ENCODE measurements at regions not wholly inside any gene's neighbourhood (a gene's known extent, or its start where the extent isn't known, plus 50 kb on each side); places are given as distances from the start of the nearest gene placed in this dataset.

GRCh38 chr3:150105886-150106612 is 135.4 kb upstream of the PFN2 start:
- Histone ChIP-seq H3K4me1 (no peaks in the 10 kb centered on the region), H3K27ac (no peak overlapping the region), H3K36me3 (no peaks in the 10 kb centered on the region), H3K4me3 (no peak overlapping the region), H3K9me3 (peaks cover 1% of the 10 kb centered on the region), H3K27me3 (no peaks in the 10 kb centered on the region)
- 75% methylated on average over 7 of the region's 7 CpGs for WGBS
- no peak for TF ChIP-seq POLR2AphosphoS5 (IDR thresholded peaks at IDR 0.05)
- TF ChIP-seq, protein P1, sequence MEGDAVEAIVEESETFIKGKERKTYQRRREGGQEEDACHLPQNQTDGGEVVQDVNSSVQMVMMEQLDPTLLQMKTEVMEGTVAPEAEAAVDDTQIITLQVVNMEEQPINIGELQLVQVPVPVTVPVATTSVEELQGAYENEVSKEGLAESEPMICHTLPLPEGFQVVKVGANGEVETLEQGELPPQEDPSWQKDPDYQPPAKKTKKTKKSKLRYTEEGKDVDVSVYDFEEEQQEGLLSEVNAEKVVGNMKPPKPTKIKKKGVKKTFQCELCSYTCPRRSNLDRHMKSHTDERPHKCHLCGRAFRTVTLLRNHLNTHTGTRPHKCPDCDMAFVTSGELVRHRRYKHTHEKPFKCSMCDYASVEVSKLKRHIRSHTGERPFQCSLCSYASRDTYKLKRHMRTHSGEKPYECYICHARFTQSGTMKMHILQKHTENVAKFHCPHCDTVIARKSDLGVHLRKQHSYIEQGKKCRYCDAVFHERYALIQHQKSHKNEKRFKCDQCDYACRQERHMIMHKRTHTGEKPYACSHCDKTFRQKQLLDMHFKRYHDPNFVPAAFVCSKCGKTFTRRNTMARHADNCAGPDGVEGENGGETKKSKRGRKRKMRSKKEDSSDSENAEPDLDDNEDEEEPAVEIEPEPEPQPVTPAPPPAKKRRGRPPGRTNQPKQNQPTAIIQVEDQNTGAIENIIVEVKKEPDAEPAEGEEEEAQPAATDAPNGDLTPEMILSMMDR (IDR thresholded peaks at IDR 0.05), result no peak
- no peak for TF ChIP-seq EP300 (IDR thresholded peaks at IDR 0.05)
- no peak for TF ChIP-seq POLR2A (IDR thresholded peaks at IDR 0.05)
- no peak for DNase-seq (ENCODE audit: low spot score in 2 of 2)

DNA sequence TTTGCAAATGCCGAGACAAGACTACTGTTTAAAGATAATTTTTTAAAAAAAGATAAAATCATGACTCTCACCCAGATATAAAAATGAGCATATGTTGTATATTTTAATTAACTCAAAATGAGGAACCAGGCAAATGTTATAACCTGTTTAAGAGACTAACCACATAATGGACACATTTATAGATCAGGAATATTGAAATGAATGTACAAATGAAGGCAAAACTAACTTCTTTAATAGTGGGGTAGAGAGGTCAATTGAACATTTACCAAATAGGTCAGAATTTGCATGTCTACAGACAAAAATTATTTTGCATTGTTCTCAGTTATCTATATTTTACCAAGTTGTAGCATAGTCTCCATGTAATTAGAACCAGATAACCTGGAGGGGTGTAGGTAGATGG is 134.3 kb upstream of the PFN2 start:
- TF ChIP-seq POLR2AphosphoS5 (IDR thresholded peaks at IDR 0.05), result no peak
- TF ChIP-seq, protein P1 (IDR thresholded peaks at IDR 0.05), result no peak
- no peak for TF ChIP-seq POLR2A (IDR thresholded peaks at IDR 0.05)
- TF ChIP-seq EP300 (IDR thresholded peaks at IDR 0.05), result no peak
- WGBS, result 85% methylated on average over 1 of the region's 1 CpG
- Histone ChIP-seq H3K9me3 (peaks cover 6% of the 10 kb centered on the region), H3K36me3 (no peaks in the 10 kb centered on the region), H3K4me3 (no peak overlapping the region), H3K4me1 (no peaks in the 10 kb centered on the region), H3K27ac (no peak overlapping the region), H3K27me3 (no peaks in the 10 kb centered on the region)
- DNase-seq (ENCODE audit: low spot score in 2 of 2), result no peak

- Histone ChIP-seq H3K36me3 (no peaks in the 10 kb centered on the region), H3K27ac (no peak overlapping the region), H3K27me3 (no peaks in the 10 kb centered on the region), H3K4me3 (no peak overlapping the region), H3K4me1 (no peaks in the 10 kb centered on the region), H3K9me3 (peaks cover 6% of the 10 kb centered on the region)
- DNase-seq (ENCODE audit: low spot score in 2 of 2), result no peak
- TF ChIP-seq POLR2A (IDR thresholded peaks at IDR 0.05) (no peak), EP300 (IDR thresholded peaks at IDR 0.05) (no peak), POLR2AphosphoS5 (IDR thresholded peaks at IDR 0.05) (no peak)
- TF ChIP-seq, protein P1 (IDR thresholded peaks at IDR 0.05), result no peak
- 71% methylated on average over 3 of the region's 3 CpGs for WGBS
These were observed 133.9 kb upstream of the PFN2 start for GRCh38 chr3:150104564-150104963.

DNA sequence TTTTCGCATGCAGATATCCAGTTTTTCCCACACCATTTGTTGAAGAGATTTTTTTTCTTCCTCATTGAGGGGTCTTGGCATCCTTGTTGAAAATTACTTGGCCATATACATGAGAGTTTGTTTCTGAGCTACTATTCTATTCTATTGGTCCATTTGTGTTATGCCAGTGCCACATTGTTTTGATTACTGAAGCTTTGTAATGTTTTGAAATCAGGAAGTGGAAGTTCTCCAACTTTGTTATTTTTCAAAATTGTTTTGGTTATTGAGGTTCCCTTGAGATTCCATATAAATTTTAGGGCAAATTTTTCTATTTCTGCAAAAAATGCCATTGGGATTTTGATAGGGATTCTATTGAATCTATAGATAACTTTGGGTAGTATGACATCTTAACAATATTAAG is 130.3 kb upstream of the PFN2 start:
- H3K27me3 ChIP-seq, result no peaks in the 10 kb centered on the region
- WGBS, result 98% methylated on average over 1 of the region's 1 CpG
- no peaks in the 10 kb centered on the region for H3K4me1 ChIP-seq
- H3K9me3 ChIP-seq, result peaks cover 6% of the 10 kb centered on the region
- TF ChIP-seq EP300 (IDR thresholded peaks at IDR 0.05) (no peak), POLR2A (IDR thresholded peaks at IDR 0.05) (no peak), POLR2AphosphoS5 (IDR thresholded peaks at IDR 0.05) (no peak)
- TF ChIP-seq, protein P1 (IDR thresholded peaks at IDR 0.05), result no peak
- no peaks in the 10 kb centered on the region for H3K36me3 ChIP-seq
- no peak for DNase-seq (ENCODE audit: low spot score in 2 of 2)
- H3K27ac ChIP-seq, result no peak overlapping the region
- H3K4me3 ChIP-seq, result no peak overlapping the region

GRCh38 chr3:150098621-150099020 is 127.9 kb upstream of the PFN2 start:
- no peaks in the 10 kb centered on the region for H3K4me1 ChIP-seq
- H3K27me3 ChIP-seq, result no peaks in the 10 kb centered on the region
- TF ChIP-seq EP300 (IDR thresholded peaks at IDR 0.05), result no peak
- no peak for TF ChIP-seq POLR2A (IDR thresholded peaks at IDR 0.05)
- TF ChIP-seq, protein P1 (IDR thresholded peaks at IDR 0.05), result no peak
- TF ChIP-seq POLR2AphosphoS5 (IDR thresholded peaks at IDR 0.05), result no peak
- H3K36me3 ChIP-seq, result no peaks in the 10 kb centered on the region
- H3K27ac ChIP-seq, result no peak overlapping the region
- 95% methylated on average over 3 of the region's 3 CpGs for WGBS
- DNase-seq (ENCODE audit: low spot score in 2 of 2), result no peak
- peaks cover 6% of the 10 kb centered on the region for H3K9me3 ChIP-seq
- no peak overlapping the region for H3K4me3 ChIP-seq
